ENCODE measurements at regions not wholly inside any gene's neighbourhood (a gene's known extent, or its start where the extent isn't known, plus 50 kb on each side); places are given as distances from the start of the nearest gene placed in this dataset.
"Not testable (repeated sequence)": the region's sequence is repeated elsewhere in the genome, so short reads cannot be mapped to it uniquely, and the experiment has no call there.

- no peak for DNase-seq (ENCODE audit: low read depth)
Observed at GRCh38 chr10:111267673-111268072, 190.8 kb downstream of the ADRA2A start.

GRCh38 chr10:111273235-111273634 lies 196.4 kb downstream of the ADRA2A start:
- no peak for DNase-seq (ENCODE audit: low read depth)

GRCh38 chr10:111273635-111274034 lies 196.8 kb downstream of the ADRA2A start:
- no peak for DNase-seq (ENCODE audit: low read depth)

- no peak for DNase-seq (ENCODE audit: low read depth)
Observed at GRCh38 chr10:111275091-111275490, 198.3 kb downstream of the ADRA2A start.

- no peak for DNase-seq (ENCODE audit: low read depth)
Observed at GRCh38 chr10:111277661-111278060, 200.8 kb downstream of the ADRA2A start.

GRCh38 chr10:111278266-111278665 lies 201.4 kb downstream of the ADRA2A start:
- DNase-seq (ENCODE audit: low read depth), result no peak

GRCh38 chr10:111281516-111281915 lies 204.7 kb downstream of the ADRA2A start:
- no peak for DNase-seq (ENCODE audit: low read depth)

- no peak for DNase-seq (ENCODE audit: low read depth)
Observed at GRCh38 chr10:111289461-111289860, 212.6 kb downstream of the ADRA2A start.

- no peak for DNase-seq (ENCODE audit: low read depth)
Observed at GRCh38 chr10:111290649-111291048, 213.8 kb downstream of the ADRA2A start.

GRCh38 chr10:111295788-111296187 lies 219.0 kb downstream of the ADRA2A start:
- DNase-seq (ENCODE audit: low read depth), result no peak

- no peak for DNase-seq (ENCODE audit: low read depth)
Observed at GRCh38 chr10:111297351-111297848, 220.6 kb downstream of the ADRA2A start.

- DNase-seq (ENCODE audit: low read depth), result no peak
Observed at GRCh38 chr10:111298031-111298430, 221.2 kb downstream of the ADRA2A start.

GRCh38 chr10:111299037-111299436 lies 222.2 kb downstream of the ADRA2A start:
- no peak for DNase-seq (ENCODE audit: low read depth)

- DNase-seq (ENCODE audit: low read depth), result no peak
Observed at GRCh38 chr10:111303887-111304286, 227.1 kb downstream of the ADRA2A start.

- no peak for DNase-seq (ENCODE audit: low read depth)
Observed at GRCh38 chr10:111316722-111317212, 239.9 kb downstream of the ADRA2A start.

GRCh38 chr10:111319866-111320265 lies 243.0 kb downstream of the ADRA2A start:
- DNase-seq (ENCODE audit: low read depth), result no peak

- DNase-seq (ENCODE audit: low read depth), result no peak
Observed at GRCh38 chr10:111323389-111323966, 246.6 kb downstream of the ADRA2A start.

GRCh38 chr10:111332174-111332573 lies 255.3 kb downstream of the ADRA2A start:
- not testable (repeated sequence) for DNase-seq (ENCODE audit: low read depth)

- no peak for DNase-seq (ENCODE audit: low read depth)
Observed at GRCh38 chr10:111335826-111336225, 259.0 kb downstream of the ADRA2A start.

GRCh38 chr10:111338035-111338434 lies 261.2 kb downstream of the ADRA2A start:
- DNase-seq (ENCODE audit: low read depth), result no peak

- no peak for DNase-seq (ENCODE audit: low read depth)
Observed at GRCh38 chr10:111338805-111339204, 262.0 kb downstream of the ADRA2A start.

- no peak for DNase-seq (ENCODE audit: low read depth)
Observed at GRCh38 chr10:111344804-111345203, 268.0 kb downstream of the ADRA2A start.

GRCh38 chr10:111347386-111348013 lies 270.7 kb downstream of the ADRA2A start:
- no peak for DNase-seq (ENCODE audit: low read depth)

GRCh38 chr10:111348076-111348475 lies 271.2 kb downstream of the ADRA2A start:
- no peak for DNase-seq (ENCODE audit: low read depth)
